ENCODE measurements at regions not wholly inside any gene's neighbourhood (a gene's known extent, or its start where the extent isn't known, plus 50 kb on each side); places are given as distances from the start of the nearest gene placed in this dataset.

- H3K9me3 ChIP-seq: no peaks in the 10 kb centered on the region
- no peak overlapping the region for H3K27ac ChIP-seq
- ATAC-seq (no peak), DNase-seq (no peak)
- no peaks in the 10 kb centered on the region for H3K27me3 ChIP-seq
- TF ChIP-seq, protein P1, sequence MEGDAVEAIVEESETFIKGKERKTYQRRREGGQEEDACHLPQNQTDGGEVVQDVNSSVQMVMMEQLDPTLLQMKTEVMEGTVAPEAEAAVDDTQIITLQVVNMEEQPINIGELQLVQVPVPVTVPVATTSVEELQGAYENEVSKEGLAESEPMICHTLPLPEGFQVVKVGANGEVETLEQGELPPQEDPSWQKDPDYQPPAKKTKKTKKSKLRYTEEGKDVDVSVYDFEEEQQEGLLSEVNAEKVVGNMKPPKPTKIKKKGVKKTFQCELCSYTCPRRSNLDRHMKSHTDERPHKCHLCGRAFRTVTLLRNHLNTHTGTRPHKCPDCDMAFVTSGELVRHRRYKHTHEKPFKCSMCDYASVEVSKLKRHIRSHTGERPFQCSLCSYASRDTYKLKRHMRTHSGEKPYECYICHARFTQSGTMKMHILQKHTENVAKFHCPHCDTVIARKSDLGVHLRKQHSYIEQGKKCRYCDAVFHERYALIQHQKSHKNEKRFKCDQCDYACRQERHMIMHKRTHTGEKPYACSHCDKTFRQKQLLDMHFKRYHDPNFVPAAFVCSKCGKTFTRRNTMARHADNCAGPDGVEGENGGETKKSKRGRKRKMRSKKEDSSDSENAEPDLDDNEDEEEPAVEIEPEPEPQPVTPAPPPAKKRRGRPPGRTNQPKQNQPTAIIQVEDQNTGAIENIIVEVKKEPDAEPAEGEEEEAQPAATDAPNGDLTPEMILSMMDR (IDR thresholded peaks at IDR 0.05): no peak
- no peak for TF ChIP-seq POLR2A (IDR thresholded peaks at IDR 0.05)
- no peaks in the 10 kb centered on the region for H3K4me1 ChIP-seq
- WGBS, 2 donors: 30 to 37% methylated on average over 3 of the region's 3 CpGs
- no peaks in the 10 kb centered on the region for H3K36me3 ChIP-seq (replicated peaks in 1 of 2; ENCODE audit: insufficient read depth in 1 of 2, low read depth in 2 of 2)
- intact Hi-C loops (cut with DNase I): no loop called here
- H3K4me3 ChIP-seq: no peak overlapping the region
Measured at GRCh38 chr2:76256458-76257088, 545.9 kb upstream of the GCFC2 start.

DNA sequence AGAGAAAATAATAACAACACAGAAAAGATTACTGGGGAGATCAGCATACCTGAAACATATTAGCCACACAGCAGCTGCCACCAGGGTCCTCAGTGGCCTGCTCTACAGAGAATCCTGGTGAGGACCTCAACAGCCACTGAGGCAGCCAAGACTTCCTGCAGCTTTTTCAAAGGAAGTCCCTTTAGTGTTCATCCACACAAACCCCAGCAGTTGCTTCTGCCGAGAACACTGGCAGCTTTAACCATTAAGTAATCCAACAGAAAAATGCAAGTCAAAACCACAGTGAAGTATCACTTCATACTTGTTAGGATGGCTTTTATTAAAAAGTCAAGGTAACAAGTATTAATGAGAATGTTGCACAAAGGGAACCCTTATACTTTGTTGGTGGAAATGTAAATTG is 542.0 kb upstream of the GCFC2 start:
- DNase-seq (no peak), ATAC-seq (no peak)
- no peak overlapping the region for H3K27ac ChIP-seq
- TF ChIP-seq POLR2A (IDR thresholded peaks at IDR 0.05): no peak
- TF ChIP-seq, protein P1 (IDR thresholded peaks at IDR 0.05): no peak
- no peaks in the 10 kb centered on the region for H3K27me3 ChIP-seq
- no peaks in the 10 kb centered on the region for H3K36me3 ChIP-seq (replicated peaks in 1 of 2; ENCODE audit: insufficient read depth in 1 of 2, low read depth in 2 of 2)
- no peaks in the 10 kb centered on the region for H3K4me1 ChIP-seq
- no peaks in the 10 kb centered on the region for H3K9me3 ChIP-seq
- WGBS, 2 donors: 20 to 53% methylated on average over 1 of the region's 1 CpG
- H3K4me3 ChIP-seq: no peak overlapping the region
- intact Hi-C loops (cut with DNase I): no loop called here

DNA sequence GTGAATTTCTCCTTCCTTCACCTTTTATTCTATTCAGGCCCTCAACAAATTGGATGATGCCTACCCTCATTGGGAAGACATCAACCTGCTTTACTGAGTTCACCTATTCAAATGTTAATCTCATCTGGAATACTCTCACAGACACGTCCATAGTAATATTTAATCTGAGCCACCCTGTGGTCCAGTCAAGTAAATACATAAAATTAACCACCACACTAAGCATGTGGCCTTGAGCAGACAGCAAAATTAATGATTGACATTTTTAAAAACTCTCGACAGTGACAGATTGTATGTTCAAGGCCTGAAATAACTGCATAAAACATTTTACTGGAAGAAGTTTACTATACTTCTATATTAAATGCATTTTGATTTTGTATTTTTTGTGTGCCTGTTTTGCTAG is 540.6 kb upstream of the GCFC2 start:
- Histone ChIP-seq H3K36me3 (replicated peaks in 1 of 2; ENCODE audit: insufficient read depth in 1 of 2, low read depth in 2 of 2) (no peaks in the 10 kb centered on the region), H3K4me3 (no peak overlapping the region), H3K4me1 (no peaks in the 10 kb centered on the region), H3K27me3 (no peaks in the 10 kb centered on the region), H3K9me3 (no peaks in the 10 kb centered on the region), H3K27ac (no peak overlapping the region)
- DNase-seq (no peak), ATAC-seq (no peak)
- 25 to 30% methylated on average over 2 of the region's 2 CpGs for WGBS, 2 donors
- no peak for TF ChIP-seq POLR2A (IDR thresholded peaks at IDR 0.05)
- TF ChIP-seq, protein P1 (IDR thresholded peaks at IDR 0.05): no peak
- intact Hi-C loops (cut with DNase I): no loop called here

DNA sequence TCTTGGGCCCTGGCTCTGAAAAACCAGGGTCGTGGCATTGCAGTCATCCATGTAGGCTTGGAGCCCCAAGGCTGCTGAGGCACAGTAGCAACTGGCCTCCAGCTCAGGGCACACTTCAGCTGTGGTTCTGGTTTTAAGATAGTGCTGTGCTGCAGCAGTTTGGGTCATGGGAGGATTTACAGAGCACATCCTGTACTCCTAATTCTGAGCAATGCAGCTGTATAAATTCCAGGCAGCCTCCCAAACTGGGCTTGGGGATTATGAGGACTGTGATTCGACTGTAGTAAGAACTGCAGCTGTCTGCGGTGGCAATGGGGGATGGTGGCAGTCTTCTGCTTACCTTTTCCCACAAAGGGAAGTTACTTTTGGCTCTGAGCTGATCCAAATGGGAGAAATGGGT is 536.3 kb upstream of the GCFC2 start:
- no peak overlapping the region for H3K27ac ChIP-seq
- H3K27me3 ChIP-seq: no peaks in the 10 kb centered on the region
- no peak for ATAC-seq
- no peaks in the 10 kb centered on the region for H3K9me3 ChIP-seq
- H3K36me3 ChIP-seq (replicated peaks in 1 of 2; ENCODE audit: insufficient read depth in 1 of 2, low read depth in 2 of 2): no peaks in the 10 kb centered on the region
- TF ChIP-seq, protein P1 (IDR thresholded peaks at IDR 0.05): no peak
- TF ChIP-seq POLR2A (IDR thresholded peaks at IDR 0.05): no peak
- H3K4me3 ChIP-seq: no peak overlapping the region
- DNase-seq: no peak
- 45 to 65% methylated on average over 3 of the region's 3 CpGs for WGBS, 2 donors
- intact Hi-C loops (cut with DNase I): no loop called here
- no peaks in the 10 kb centered on the region for H3K4me1 ChIP-seq
